SIG-M5 treated with dmso at 0.1 percent for 504 hours (cell line): ENCODE measurements at regions not wholly inside any gene's neighbourhood (a gene's known extent, or its start where the extent isn't known, plus 50 kb on each side); places are given as distances from the start of the nearest gene placed in this dataset.

ENCODE experiments used
- DNase-seq: peaks from one replicate; lab custom pipeline; 2025; ENCODE audit not compliant: unreplicated experiment; lab: John Stamatoyannopoulos, UW

DNA sequence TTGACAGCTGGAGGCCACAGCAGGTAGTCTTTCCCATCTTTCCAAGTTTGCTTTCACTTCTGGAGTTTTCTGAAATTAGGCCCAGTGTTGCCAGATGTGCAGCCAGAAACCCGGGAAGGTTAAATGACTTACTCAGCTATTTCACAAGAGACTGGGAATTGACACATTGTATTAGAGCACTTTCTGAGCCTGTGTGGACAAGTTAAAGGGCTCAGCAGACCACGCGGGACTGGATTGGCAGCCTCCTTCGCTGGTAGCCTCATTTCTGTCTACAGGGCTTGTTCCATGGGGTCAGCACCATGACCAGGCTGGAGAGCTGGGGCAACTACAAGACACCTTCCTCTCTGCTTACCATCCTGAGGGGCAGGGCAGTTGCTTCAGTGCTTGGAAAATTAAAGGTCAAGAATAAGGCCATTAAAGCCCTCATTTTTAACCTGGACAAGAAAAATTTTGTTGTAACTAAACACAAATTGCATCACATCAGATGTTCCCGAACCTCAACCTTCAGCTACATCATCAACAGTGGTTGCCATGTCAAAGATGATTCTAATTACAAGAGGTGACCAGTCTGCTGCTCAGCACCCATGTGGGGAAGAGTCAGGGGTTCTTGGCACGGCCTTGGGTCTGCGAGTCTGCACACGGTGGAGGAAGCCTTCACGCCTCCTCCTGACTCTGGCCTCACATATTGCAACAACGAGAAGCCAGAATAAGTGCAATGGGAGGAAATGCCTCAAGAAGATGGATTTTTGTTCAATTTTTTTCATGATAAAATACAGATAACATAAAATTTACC, 279.5 kb upstream of the RAB6C start:
- DNase-seq: no peak

DNA sequence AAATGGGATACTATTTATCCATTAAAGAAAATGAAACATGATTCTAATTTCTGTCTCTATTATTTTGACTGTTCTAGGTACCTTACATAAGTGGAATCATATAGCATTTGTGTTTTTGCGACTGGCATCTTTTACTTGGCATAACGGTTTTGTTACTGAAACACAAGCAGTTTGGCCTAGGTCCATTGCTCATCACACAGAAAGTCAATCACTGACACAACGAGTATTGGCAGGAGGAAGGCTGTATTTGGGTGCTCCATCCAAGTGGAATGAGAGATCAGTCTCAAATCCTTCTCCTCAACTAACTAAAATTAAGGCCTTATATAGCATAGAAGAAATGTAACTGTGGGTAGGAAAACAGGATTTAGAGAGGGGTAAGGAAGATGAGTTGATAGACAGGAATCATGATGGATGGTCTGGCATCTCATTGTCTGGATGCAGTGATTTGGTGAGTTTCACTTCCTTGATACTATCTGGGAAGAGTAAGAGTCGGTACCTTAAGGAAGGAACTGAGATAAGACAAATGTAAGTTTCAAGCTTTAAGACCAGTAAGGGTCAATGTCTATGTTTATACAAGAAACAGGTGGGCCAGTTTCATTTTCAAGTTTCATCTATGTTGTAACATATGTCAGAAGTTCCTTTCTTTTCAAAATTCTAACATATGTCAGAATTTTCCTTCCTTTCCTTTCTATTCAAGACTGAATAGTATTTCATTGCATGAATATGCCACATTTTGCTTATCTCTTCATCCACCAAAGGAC, 276.9 kb upstream of the RAB6C start:
- no peak for DNase-seq

DNA sequence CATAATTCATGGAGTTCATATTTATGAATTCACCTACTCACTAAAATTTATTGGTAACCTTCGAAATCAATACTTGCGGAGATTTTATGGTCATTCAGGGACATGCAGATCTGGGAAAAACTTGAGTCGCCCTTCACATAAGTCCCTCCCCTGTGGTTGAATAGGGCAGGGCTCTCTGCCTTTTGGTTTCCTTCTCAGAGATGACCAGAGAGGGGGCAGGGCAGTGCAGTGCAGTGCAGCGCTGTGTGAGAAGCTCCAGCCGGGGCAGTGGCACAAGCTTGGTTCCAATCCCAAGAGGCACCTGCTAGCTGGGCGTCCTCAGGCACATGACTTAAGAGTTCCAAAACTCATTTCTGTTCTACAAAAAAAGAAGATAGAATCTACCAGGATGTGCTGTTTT, 274.4 kb upstream of the RAB6C start:
- DNase-seq: no peak

DNA sequence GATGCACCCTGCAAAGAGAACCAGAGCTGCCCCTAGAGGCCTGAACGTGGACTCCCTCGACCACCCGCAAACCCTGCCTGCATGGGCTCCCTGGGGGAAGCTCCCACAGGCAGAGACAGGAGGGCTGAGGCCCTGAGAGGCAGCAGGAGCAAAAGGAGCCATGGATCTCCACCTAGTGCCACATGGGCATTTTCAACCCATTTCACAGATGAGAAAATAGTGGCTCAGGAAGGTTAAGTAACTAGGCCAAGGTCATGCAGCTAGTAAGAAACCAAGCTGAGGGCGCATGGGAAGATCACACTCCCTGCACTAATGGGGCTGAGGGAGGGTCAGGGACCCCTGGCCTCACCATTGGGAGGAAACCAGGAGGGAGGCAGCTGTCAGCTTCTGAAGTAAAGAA, 271.7 kb upstream of the RAB6C start:
- DNase-seq: no peak

DNA sequence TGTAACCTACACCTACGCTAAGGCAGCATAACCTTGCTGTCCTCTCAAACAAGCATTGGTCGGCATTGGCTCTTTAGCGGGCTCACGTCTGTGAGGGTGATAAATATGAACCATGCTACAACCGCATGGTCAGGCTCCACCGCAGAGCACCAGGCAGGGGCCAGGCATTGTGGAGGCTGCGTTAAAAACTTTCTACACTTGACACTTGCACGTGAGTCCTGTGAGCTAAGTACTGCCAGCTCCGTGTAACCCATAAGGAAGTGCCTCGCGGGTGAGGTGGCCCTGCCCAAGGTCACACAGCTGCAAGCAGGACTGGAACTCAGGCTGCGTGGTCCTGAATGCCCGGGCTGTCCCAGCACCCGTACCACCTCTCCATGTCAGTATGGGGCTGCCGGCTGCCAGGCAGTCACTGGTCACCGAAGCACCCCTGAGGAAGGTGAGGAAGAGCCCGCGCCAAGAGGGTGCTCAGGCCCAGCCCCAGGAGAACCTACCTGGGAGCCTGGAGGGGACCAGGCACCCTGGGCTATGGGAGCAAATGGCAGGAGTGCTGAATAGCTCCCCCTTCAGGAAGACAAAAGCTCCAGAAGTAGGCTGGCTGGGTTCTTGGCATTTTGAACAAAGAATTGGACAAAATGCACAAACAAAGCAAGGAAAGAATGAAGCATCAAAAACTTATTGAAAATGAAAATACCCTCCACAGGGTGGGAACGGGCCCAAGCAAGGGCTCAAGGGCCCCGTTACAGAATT, 271.1 kb upstream of the RAB6C start:
- DNase-seq: no peak

DNA sequence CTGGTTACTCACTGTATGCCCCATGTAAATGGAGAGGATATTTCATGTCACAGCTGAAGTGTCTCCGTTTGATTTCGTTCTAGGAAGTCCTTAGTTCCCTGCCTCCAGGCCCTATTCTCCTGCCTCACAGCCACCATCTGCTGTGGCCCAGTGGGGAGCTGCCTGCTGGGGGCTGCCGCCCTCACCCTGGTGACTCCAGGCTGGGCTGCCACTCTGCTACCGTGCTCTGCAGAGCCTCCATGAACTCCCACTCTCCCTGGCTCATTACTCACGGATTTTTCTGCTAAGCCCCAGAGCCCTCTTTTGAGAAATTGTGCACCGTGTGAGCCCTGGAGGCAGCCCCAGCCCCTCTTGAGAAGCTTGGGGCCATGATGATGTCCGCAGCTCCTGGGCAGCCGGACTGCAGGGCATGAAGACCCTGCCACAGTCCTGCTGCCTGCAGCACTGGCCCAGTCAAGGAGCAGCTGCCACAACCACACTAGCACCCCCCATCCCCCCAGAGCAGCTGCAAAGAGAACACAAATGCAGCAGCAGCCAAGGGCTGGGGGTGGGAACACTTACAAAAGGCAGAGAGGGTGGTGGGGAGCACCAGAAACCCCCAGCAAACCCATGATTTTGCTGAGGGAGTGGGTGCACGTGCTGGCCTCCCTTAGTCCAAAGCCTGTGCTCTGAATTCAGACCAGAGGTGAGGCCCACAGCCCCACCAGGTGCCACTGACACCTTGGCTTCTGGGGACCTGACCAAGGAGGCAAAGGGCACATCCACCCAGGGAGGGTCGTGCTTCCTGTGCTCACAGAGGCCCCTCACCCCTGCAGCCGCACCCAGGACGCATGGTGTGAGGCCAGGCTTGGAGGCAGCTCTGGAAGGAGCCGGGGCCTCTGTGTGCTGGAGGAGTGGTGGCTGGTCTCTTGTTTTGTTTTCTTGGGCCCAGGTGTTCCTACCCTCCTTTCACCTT, 270.2 kb upstream of the RAB6C start:
- no peak for DNase-seq

DNA sequence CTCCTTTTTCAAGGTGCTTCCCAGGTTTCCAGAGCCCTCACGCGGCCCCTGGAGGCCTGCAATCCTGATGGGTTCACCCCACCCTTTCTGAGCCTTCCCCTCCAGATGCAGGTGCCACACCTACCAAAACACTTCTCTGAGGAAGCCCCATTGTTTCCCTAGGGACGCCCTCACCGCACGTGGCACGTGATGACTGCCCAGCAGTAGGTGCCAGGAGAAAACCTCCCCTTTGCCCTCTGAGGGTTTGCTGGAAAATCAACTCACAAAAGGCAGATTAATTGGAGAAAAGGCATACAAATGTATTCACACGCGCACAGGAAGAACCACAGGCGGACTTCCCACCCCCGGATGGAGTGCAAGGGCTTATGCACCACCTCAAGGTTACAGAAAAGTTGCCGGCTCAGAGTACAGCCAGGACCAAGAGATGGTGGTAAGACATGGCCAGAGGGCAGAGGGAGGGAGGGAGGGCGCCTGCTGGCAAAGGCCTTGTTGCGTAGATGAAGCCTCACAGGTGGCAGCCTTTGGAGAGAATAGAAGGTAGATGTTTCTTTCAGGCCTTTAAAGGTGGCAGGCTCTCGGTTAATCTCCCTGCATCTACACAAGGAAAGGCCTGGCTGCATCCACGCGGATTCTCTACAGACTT, 269.4 kb upstream of the RAB6C start:
- no peak for DNase-seq

DNA sequence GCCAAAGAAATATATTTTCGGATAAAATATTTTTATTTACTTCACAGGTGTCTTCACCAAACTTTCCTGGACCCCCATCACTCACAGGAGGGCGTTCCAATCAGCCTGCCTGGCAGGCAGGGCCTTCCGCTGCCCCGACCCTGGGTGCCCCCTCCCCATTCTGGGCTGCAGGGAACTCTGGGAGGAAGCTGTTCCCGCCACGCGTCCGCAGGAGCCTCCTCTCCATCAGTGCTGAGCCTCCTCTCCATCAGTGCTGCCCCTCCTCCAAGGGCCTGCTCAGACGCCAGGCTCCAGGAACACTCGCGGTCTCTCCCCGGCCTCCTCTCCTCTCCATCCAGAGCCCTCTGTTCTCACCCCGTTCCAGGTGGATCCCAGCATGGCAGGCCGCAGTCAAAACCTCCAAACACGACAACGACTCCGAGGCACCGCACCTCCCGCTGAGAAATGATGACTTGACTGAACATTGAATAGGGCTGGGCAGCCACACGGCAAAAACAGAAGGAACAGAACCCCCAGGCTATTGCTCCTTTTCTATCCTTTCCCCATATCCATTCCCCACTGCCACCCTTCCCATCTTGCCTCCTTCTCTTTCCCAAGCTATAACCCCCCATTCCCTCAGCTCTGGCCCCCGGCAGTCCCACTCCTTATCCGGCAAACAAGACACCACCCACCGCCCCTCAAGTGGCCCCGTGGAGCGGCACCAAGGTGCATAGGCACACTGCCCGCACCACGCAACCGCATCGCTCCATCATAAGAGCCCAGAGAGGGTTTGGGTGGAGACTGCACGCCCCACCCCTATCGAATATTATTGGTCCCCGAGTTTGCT, 268.6 kb upstream of the RAB6C start:
- DNase-seq: no peak

DNA sequence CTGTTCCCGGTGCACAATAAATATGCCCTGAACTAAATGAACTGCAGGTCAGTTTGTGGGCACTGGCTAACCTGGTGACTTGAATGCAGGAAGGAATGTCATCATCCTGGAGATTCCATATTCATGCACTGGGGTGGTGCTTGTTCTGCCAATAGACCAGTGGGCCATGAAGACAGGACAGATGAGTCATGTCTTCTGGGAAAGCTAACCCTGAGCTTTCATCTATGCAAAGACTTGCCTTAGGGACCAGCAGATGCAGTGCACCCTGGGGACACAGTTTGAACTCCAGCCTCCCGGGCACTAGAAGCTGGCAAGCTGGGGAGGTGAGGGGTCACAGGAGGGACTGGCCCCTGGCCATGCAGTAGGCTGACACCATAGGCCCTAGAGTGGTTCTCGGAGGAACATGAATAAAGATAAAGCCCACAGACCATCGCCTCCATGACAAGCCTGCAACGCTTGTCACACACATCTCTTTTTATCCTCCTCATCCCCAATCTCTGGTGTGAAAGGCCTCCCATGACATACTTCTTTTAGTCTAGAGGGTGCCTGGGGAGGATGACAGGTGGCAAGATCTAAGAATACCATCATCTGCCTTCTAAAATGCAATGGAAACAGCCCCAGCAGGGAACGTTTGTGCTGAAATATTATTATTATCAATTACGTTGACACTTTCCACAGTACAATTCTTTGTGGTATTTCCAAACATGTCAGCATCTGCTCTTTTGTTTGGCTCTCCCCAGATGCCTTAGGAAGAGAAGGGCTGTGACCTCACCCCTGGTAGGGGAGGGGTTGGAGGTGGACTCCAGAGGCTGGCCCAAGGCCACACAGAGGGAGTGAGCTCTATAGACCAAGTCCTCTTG, 267.4 kb upstream of the RAB6C start:
- DNase-seq: no peak

DNA sequence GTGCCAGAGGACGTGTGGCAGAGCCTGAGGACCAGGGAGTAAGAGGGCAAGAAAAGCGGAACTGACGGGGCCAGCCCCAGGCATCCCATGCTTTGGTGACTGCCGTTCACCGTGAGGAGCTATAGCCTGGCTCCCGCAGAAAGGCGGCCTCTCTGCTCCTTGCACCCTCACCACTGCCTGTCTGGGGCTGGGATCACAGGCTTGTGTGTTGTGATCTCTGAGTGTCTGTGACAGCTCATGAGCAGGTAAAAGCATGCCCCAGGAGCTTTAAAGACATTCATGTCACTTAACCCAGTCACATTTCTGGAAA, 266.8 kb upstream of the RAB6C start:
- no peak for DNase-seq

DNA sequence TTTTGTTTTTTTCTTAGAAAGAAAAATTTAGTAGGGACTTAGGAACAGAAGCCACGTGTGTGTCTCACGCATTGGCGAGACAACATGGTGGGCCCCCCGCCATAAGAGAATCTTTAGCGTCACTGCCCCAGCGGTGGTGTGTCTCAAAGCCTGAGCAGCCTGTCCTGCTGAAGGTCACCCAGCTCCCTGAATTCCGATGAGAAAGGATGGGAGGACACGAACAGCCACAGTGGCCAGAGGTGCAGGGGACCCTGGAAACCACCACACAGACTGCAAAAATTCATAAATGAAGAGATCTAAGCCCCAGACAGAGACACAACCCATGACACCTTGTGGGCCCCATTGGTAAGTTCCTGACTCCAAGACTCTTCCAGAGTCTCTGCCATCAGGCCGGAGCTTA, 266.1 kb upstream of the RAB6C start:
- no peak for DNase-seq

DNA sequence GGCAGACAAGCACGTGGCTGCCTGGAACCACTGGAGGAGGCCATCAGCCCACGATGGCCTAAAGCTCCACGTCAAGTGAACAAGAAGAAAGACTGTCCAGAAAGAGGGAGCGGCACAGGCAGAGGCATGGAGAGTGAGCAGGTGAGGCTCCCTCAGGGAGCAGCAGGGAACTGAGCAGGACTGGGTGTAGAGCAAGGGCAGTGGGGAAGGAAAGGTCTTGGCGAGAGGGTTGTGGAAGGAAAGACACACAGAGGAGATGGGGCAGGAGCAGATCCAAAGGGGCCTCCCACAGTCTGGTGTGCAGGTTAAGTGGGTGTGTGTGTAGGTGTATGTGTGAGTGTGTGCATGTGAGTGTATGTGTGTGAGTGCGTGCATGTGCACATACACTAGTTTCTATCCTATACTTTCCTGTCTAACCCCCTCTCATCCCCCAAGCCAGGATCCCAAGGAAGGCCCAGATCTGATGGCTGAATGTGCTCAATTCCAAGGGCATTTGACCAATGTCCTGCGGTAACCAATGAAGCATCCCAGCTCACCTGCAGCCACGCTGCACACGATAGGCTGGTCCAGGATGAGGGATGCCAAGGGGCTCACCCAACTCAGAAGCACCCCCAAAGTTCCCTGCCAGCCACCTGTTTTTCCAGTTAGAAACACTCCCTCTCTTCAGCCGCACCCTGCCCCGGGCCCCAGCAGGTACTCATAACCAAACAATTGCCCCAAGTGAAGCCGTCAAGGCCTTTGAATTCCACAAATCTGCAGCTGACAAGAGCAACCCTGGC, 262.5 kb upstream of the RAB6C start:
- DNase-seq: no peak

DNA sequence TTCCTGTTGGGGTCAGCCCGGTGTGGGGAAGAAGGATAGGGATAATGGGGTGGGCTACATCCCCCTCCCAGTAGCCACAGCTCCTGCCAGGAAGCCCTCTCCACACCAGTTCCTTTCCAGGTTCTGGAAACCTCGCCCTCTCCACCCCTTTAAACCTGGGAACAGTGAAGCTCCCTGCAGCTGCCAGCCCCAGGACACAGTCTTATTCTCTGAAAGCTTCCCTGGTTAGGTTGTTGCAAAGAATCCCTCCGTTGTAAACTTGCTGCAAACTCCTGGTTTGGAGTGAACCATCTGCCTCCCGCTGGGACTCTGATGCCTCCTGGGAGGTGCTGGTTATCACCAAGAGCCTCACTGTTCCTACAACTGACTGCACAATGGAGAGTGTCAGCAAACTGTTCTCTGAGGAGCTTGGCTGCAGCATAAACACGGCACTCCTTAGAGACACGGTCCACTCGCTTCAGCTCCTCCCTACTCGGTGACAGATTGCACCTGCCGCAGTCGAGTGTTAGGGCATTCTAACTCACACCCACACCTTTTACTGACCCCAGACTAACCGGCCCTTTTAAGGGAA, 261.8 kb upstream of the RAB6C start:
- no peak for DNase-seq

DNA sequence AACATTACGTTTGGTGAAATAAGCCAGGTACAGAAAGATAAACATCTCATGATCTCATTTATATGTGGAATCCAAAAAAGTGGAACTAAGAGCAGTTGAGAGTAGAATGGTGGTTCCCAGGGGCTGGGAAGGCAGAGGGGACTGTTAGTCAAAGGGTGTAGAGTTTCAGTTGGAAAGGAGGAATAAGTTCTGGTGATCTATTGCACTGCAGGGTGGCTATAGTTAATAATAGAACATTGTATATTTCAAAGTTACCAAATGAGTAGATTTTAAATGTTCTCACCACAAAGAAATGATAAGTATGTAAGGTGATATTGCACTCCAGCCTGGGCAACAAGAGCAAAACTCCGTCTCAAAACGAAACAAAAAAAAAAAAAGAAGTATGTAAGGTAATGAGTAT, 260.1 kb upstream of the RAB6C start:
- no peak for DNase-seq

DNA sequence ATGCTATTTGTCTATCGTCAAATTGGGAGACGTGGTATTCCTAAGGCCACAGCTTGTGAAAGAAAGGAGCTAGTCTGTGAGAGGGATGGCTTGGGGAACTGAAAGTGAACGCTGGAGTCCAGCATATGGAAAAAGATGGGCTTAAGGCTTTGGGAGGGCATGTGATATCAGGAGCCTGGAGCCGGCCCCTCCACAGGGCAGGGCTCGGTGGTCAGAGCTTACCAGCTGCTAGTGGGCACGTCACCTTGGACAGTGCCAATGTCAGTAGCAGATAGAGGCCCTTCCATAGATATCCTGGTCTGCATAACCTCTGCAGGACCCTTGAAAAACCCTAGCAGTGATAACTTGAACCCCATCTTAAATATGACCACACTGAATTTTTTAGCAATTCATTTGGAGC, 259.1 kb upstream of the RAB6C start:
- DNase-seq: no peak

DNA sequence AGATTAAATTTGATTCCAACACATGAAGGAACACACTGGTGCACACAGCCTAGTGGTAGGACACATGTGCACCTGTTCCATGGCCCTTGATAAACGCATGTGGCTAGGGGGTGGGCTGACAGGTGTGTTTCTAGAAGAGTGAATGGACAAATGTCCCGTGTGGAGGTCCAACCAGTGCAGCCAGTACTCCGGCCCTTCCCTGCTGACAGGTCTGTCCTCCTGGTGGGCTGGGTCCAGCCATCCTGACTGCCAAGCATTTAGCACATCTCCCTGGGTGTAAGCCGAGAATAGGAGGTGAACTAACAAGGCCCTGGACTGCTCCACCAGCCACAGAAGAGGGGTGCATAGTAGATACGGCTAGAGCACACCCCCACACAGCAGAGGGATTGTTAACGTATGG, 258.7 kb upstream of the RAB6C start:
- no peak for DNase-seq

DNA sequence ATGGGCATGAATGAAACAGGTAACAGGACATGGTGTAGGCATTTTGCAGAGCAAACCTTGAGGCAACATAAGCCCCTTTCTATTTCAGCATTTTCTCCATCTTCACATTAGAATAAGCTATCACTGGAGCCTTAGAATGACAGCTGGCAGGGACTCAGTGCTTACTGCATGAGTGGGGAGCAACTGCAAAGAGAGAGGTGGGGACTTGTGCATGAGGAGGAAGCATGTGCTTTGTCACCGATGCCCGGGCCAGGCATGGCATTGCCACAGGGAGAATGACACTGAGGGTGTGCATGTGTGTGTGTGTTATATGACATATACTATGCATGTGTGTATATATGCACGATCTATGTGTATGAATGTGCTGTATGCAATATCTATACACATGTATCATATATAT, 258.2 kb upstream of the RAB6C start:
- DNase-seq: no peak

DNA sequence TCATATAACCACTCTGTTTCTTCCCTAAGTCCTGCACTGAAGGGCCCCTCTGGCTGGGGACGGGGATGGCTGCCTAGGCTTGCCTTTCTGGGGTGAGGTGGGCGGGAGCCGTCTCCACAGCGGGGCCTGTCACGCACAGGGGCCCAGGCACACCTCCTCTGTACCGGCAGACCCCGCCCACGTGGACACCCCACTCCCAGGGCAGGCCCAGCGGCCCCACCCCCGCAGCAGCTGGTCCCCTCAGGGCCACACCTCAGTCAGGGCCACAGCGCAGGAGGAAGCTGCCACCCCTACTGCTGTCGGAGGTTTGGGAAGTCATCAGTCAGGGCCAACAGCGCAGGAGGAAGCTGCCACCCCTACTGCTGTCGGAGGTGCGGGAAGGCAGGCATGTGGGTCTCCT, 257.6 kb upstream of the RAB6C start:
- DNase-seq: no peak
